ENCODE measurements at regions not wholly inside any gene's neighbourhood (a gene's known extent, or its start where the extent isn't known, plus 50 kb on each side); places are given as distances from the start of the nearest gene placed in this dataset.
"Not testable (repeated sequence)": the region's sequence is repeated elsewhere in the genome, so short reads cannot be mapped to it uniquely, and the experiment has no call there.

DNA sequence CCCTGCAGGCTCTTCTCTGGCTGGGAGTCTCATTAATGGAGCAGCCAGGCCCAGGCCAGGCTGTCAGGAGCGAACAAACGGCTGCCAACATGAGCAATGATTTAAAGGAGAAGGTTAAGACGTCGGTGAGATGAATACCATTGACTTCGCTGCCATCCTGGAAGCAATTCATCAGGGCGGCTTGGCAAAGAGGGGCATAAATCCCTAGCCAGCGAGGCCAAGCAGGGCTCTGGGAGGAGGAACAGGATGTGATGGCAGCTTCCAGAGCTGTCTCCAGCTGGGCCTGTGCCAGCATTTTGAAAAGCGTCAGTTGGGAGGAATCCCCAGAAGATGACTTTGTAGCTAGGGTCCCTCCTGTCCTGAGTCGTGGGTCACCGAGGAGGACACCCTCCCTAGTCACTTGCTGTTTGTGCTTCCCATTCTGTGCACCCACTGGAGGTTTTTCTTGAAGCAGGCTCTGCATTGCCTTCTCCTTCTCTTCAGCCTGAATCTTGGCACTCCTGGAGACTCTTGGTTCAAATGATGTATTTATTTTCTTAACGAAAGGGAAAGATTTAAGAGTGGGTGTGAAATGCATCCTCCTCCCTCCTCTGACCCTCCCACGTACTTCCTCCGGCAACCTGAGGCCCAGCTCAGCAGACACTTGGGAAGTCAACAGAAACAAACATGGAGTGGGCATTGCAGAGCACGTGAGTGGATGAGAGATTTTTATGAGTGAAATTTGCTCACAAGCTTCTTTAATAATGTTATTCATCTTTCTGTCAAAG, 476.3 kb upstream of the CADM1 start:
- no peak for FAIRE-seq
- WGBS (ENCODE audit: missing lambda C conversion rate), result 25% methylated on average over 14 of the region's 14 CpGs
- POLR2A ChIA-PET, result no interaction called here

GRCh38 chr11:115974703-115975102, 470.5 kb upstream of the CADM1 start:
- no peaks in the 10 kb centered on the region for H3K4me1 ChIP-seq
- no peak overlapping the region for H3K27ac ChIP-seq
- H3K4me2 ChIP-seq, result no peak overlapping the region
- H3K9me3 ChIP-seq, result no peaks in the 10 kb centered on the region
- no peak for TF ChIP-seq NPAS2 (CRISPR knock-in tag; IDR thresholded peaks at IDR 0.05; ENCODE audit: borderline replicate concordance)
- TF ChIP-seq SMC3 (IDR thresholded peaks at IDR 0.05), result no peak
- no peak for TF ChIP-seq FOSL2 (IDR thresholded peaks at IDR 0.05)
- TF ChIP-seq FOSL2 (CRISPR knock-in tag; IDR thresholded peaks at IDR 0.05), result no peak
- TF ChIP-seq ATOH8 (CRISPR knock-in tag; IDR thresholded peaks at IDR 0.05; ENCODE audit: low read depth), result no peak
- no peak for TF ChIP-seq GATA3 (IDR thresholded peaks at IDR 0.05; ENCODE audit: borderline replicate concordance)
- no peak for TF ChIP-seq TP53 (CRISPR knock-in tag; IDR thresholded peaks at IDR 0.05)
- 36% methylated on average over 1 of the region's 1 CpG for WGBS (ENCODE audit: missing lambda C conversion rate)
- ChIA-PET CTCF (interaction anchor here (1.9 kb wide), 1 partner anchor 11 kb away, joined by 7 read pairs; no protein-coding TSS in a partner anchor), POLR2A (no interaction called here)
- DNase-seq (ENCODE audit: low read depth in 1 of 2, low spot score in 1 of 2) (no peak), FAIRE-seq (no peak), ATAC-seq (no peak)
- no peak overlapping the region for H3K4me3 ChIP-seq

More for the DNA sequence above, 476.3 kb upstream of the CADM1 start:
- no peak for DNase-seq (ENCODE audit: low read depth in 1 of 2, low spot score in 1 of 2)
- Histone ChIP-seq H3K9me3 (no peaks in the 10 kb centered on the region), H3K27ac (no peak overlapping the region), H3K4me2 (no peak overlapping the region), H3K4me1 (no peaks in the 10 kb centered on the region), H3K4me3 (no peak overlapping the region)
- CTCF ChIA-PET, result no interaction called here
- TF ChIP-seq KDM1A (IDR thresholded peaks at IDR 0.05; ENCODE audit: low read depth) (no peak), ATOH8 (CRISPR knock-in tag; IDR thresholded peaks at IDR 0.05; ENCODE audit: low read depth) (no peak), ESRRA (IDR thresholded peaks at IDR 0.05; ENCODE audit: borderline replicate concordance, low read length) (no peak), MYC (IDR thresholded peaks at IDR 0.05; ENCODE audit: borderline replicate concordance, low read length) (no peak), SREBF2 (IDR thresholded peaks at IDR 0.05) (no peak), GATA3 (IDR thresholded peaks at IDR 0.05; ENCODE audit: borderline replicate concordance) (no peak), ZC3H11A (IDR thresholded peaks at IDR 0.05) (no peak)
- ATAC-seq, result no peak

GRCh38 chr11:115967203-115967602, 463.0 kb upstream of the CADM1 start:
- POLR2A ChIA-PET, FAIRE-seq: not testable (repeated sequence)
- 13% methylated on average over 7 of the region's 9 CpGs for WGBS (ENCODE audit: missing lambda C conversion rate)

DNA sequence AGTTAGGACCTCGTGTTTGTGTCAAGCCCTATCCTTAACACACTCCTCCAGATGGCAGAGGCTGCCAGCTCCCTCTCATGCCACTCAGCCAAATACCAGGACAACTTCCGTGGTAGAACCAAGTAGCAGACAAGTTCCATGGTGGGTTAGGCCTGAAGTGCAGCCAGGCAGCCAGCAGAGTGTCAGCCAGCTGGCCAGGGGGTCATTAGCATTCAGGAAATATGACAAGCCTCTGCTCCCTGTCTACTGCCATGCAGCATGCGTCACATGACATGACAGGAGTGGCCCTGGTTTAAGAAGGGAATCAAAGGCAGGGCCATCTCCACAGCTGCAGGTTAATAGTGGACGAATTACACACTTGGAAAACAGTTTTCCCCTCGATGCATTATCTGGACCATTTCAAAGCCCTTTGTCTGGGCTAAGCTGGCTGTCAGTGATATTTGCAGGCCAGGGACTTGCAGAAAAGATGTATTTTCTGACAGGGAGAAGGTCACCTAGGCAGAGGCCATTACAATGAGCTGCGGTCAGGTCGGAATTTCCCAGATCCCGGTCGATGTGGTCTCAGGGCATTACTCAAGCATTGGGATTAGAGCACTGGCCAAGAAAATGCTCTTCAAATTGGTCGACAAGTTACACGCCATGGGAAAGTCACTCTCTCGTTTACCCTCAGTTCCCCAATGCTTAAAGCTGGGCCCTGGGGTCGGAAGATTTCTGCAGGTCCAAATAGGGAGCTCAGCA, 461.7 kb upstream of the CADM1 start:
- H3K4me2 ChIP-seq, result no peak overlapping the region
- DNase-seq (ENCODE audit: low read depth in 1 of 2, low spot score in 1 of 2), result no peak
- H3K9me3 ChIP-seq, result no peaks in the 10 kb centered on the region
- TF ChIP-seq RFX5 (IDR thresholded peaks at IDR 0.05) (no peak), SMC3 (IDR thresholded peaks at IDR 0.05) (no peak), BHLHE40 (IDR thresholded peaks at IDR 0.05; ENCODE audit: low read depth, low read length) (no peak), CHD4 (IDR thresholded peaks at IDR 0.05; ENCODE audit: borderline replicate concordance) (no peak), HES2 (IDR thresholded peaks at IDR 0.05) (no peak), CEBPB (IDR thresholded peaks at IDR 0.05) (no peak), POLR2A (IDR thresholded peaks at IDR 0.05; ENCODE audit: low read length) (no peak), SREBF2 (IDR thresholded peaks at IDR 0.05) (no peak), TFCP2L1 (CRISPR knock-in tag; IDR thresholded peaks at IDR 0.05) (no peak), PHF8 (IDR thresholded peaks at IDR 0.05; ENCODE audit: borderline replicate concordance, low read depth) (no peak), EHMT2 (IDR thresholded peaks at IDR 0.05; ENCODE audit: low read depth) (no peak), RAD21 (conservative IDR thresholded peaks at IDR 0.05 in 1 of 2, IDR thresholded peaks at IDR 0.05 in 1 of 2) (no peak), ATOH8 (CRISPR knock-in tag; IDR thresholded peaks at IDR 0.05; ENCODE audit: low read depth) (no peak), MAFK (IDR thresholded peaks at IDR 0.05; ENCODE audit: partially characterized antibody) (no peak), CTCF (IDR thresholded peaks at IDR 0.05) (no peak)
- TF ChIP-seq, protein P1, sequence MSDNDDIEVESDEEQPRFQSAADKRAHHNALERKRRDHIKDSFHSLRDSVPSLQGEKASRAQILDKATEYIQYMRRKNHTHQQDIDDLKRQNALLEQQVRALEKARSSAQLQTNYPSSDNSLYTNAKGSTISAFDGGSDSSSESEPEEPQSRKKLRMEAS (IDR thresholded peaks at IDR 0.05), result no peak

More at GRCh38 chr11:115967203-115967602, 463.0 kb upstream of the CADM1 start:
- ATAC-seq; H3K4me2 ChIP-seq; H3K4me3 ChIP-seq; H3K4me1 ChIP-seq; H3K9me3 ChIP-seq; H3K27ac ChIP-seq; DNase-seq (ENCODE audit: low read depth in 1 of 2, low spot score in 1 of 2); CTCF ChIA-PET: not testable (repeated sequence)

More for the DNA sequence above, 461.7 kb upstream of the CADM1 start:
- ATAC-seq, result no peak
- CTCF ChIA-PET, result no interaction called here
- 60% methylated on average over 13 of the region's 13 CpGs for WGBS (ENCODE audit: missing lambda C conversion rate)
- H3K4me1 ChIP-seq, result no peaks in the 10 kb centered on the region
- no peak for FAIRE-seq
- H3K4me3 ChIP-seq, result no peak overlapping the region
- POLR2A ChIA-PET, result no interaction called here
- no peak overlapping the region for H3K27ac ChIP-seq
